ENCODE measurements at regions not wholly inside any gene's neighbourhood (a gene's known extent, or its start where the extent isn't known, plus 50 kb on each side); places are given as distances from the start of the nearest gene placed in this dataset.
A peak's percentile ranks its signal among the peaks of the same experiment; 100 is the strongest.
"Not testable (repeated sequence)": the region's sequence is repeated elsewhere in the genome, so short reads cannot be mapped to it uniquely, and the experiment has no call there.

- no peak for DNase-seq (ENCODE audit: low spot score)
Measured at GRCh38 chr19:28103921-28104320, 1109.0 kb downstream of the UQCRFS1 start.

DNA sequence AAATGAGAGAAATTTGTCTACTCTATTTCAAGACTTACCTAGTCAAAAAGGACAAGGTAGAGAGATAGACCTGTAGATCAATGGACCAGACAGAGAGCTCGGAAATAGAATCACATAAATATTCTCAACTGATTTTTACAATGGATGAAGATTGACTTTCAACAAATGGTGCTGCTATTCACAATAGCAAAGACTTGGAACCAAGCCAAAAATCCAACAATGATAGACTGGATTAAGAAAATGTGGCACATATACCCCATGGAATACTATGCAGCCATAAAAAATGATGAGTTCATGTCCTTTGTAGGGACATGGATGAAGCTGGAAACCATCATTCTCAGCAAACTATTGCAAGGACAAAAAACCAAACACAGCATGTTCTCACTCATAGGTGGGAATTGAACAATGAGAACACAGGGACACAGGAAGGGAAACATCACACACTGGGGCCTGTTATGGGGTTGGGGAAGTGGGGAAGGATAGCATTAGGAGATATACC is 1128.2 kb downstream of the UQCRFS1 start:
- DNase-seq (ENCODE audit: low spot score): not testable (repeated sequence)

DNA sequence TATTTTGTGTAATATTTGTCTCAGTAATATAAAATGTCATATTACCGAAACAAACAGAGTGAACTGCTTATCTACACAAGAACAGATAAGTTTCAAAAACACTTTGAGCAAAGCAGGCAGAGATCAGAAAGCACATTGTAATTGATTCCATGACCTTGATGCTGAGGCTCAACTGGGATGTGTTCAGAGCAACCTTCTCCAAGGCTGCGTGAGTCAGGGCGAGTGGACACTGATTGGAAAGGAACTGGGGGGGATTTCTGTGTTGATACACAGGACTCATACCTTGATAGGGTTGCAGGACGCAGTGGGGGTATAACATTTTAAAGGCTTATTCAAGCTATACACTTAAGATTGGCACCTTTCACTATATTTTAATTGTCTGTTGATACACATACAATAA is 1136.3 kb downstream of the UQCRFS1 start:
- DNase-seq (ENCODE audit: low spot score): no peak

- DNase-seq (ENCODE audit: low spot score): no peak
Measured at GRCh38 chr19:28075229-28075628, 1137.7 kb downstream of the UQCRFS1 start.

GRCh38 chr19:28074773-28075172 is 1138.2 kb downstream of the UQCRFS1 start:
- no peak for DNase-seq (ENCODE audit: low spot score)

- DNase-seq (ENCODE audit: low spot score): no peak
Measured at GRCh38 chr19:28067882-28068281, 1145.1 kb downstream of the UQCRFS1 start.

- DNase-seq (ENCODE audit: low spot score): no peak
Measured at GRCh38 chr19:28066988-28067387, 1146.0 kb downstream of the UQCRFS1 start.

DNA sequence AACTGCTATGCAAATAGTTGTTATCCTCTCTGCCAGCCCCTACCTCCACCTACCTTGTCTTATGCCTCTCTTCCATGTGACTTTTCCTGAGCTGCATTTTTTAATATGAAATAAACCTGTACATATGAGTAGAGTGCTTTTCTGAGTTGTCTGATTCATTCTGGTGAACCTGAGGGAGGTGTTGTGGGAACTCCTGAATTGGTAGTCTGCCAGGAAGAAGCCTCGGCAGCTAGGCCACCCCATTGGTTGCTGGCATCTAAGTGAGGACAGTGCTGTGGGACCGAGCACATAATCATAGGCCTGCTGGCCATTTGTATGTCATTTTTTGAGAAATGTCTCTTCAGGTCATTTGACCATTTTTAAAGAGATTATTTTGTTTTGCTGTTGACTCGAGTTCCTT is 1146.8 kb downstream of the UQCRFS1 start:
- DNase-seq (ENCODE audit: low spot score): no peak

- DNase-seq (ENCODE audit: low spot score): no peak
Measured at GRCh38 chr19:28065026-28065425, 1147.9 kb downstream of the UQCRFS1 start.

GRCh38 chr19:28063702-28064101 is 1149.2 kb downstream of the UQCRFS1 start:
- no peak for DNase-seq (ENCODE audit: low spot score)

DNA sequence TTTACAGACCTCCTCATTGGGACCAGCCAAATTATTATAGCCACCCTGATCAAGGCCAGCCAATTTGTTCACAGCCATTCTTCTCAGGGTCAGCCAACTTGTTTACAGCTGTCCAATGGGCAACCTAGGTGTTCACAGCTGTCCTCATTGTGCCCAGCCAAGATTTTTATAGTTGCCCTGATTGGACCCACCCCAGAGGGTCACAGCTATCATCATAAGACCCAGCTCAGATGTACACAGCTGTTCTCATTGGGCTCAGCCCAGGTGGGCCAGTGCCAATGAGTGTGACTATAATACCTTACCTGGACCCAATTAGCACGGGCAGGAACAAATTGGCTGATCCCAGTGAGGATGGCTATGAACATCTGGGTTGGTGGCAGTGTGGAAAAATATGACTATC is 1151.8 kb downstream of the UQCRFS1 start:
- DNase-seq (ENCODE audit: low spot score): no peak

GRCh38 chr19:28057026-28057425 is 1155.9 kb downstream of the UQCRFS1 start:
- not testable (repeated sequence) for DNase-seq (ENCODE audit: low spot score)

DNA sequence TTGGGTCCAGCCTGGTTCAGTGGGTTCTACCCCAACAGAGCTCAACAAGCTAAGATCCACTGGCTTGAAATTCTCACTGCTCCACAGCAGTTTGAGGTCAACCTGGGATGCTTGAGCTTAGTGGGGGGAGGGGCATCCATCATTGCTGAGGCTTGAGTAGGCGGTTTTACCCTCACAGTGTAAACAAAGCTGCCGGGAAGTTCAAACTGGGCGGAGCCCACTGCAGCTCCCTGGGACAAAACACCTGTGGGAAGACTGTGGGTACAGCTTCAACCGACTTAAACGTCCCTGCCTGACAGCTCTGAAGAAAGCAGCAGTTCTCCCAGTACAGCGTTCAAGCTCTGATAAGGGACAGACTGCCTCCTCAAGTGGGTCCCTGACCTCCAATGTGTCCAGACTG is 1161.9 kb downstream of the UQCRFS1 start:
- DNase-seq (ENCODE audit: low spot score): no peak

DNA sequence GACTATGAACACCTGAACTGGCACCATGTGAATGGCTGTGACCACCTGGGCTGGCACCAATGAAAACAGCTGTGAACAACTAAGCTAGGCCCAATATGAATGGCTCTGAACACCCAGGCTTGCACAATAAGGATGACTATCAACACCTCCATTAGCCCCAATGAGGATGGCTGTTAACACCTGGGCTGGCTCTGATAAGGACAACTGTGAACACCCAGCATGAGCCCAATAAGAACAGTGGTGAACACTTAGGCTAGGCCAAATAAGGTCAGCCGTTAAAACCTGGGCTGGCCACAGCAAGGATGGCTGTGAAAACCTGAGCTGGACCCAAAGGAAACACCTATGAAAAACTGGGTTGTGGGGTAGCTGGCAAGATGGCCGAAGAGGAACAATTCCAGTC is 1163.1 kb downstream of the UQCRFS1 start:
- DNase-seq (ENCODE audit: low spot score): no peak

- DNase-seq (ENCODE audit: low spot score): no peak
Measured at GRCh38 chr19:28046932-28047331, 1166.0 kb downstream of the UQCRFS1 start.

- no peak for DNase-seq (ENCODE audit: low spot score)
Measured at GRCh38 chr19:28045621-28046020, 1167.3 kb downstream of the UQCRFS1 start.

DNA sequence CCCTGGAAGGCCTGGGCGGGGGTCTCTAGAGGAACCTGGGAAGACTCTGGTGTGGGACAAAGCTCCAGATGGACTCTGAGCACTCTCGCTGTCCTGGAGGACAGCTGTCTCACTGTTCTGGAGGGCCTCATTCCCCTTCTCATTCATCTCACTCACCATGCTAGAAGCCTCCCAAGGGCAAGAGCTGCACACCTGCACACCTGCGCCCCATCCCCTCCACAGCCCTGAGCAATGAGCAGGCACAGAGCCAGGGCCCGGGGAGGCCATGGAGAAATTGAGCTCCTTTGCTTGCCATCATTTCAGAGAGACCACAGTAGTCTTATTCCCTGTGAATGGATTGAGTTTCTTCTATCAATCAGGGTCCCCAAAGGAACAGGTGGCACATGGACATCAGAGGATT is 1168.5 kb downstream of the UQCRFS1 start:
- DNase-seq (ENCODE audit: low spot score): no peak

DNA sequence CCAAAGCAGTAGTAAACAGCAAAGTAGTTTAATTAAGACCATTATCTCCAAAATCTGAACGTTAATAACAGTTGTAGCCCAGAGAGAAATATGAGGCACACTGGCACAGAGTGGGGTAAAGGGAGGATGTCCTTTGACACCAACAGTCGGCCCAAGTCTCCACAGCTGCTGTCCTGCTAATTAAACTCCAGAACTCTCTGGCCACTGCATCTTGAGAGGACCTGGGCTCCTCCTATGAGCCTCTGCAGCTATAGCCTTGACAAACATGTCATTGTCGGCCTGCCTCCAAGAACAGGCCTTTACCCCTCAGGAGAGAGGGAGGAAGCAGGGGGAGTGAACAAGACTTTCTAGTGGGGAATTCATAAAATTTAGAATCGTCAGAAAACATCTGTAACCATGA is 1170.4 kb downstream of the UQCRFS1 start:
- no peak for DNase-seq (ENCODE audit: low spot score)

GRCh38 chr19:28039677-28040381 is 1173.1 kb downstream of the UQCRFS1 start:
- peak; percentile 32 for DNase-seq (ENCODE audit: low spot score)

GRCh38 chr19:28037186-28037585 is 1175.8 kb downstream of the UQCRFS1 start:
- no peak for DNase-seq (ENCODE audit: low spot score)

- no peak for DNase-seq (ENCODE audit: low spot score)
Measured at GRCh38 chr19:28036486-28036885, 1176.5 kb downstream of the UQCRFS1 start.

- DNase-seq (ENCODE audit: low spot score): no peak
Measured at GRCh38 chr19:28034936-28035335, 1178.0 kb downstream of the UQCRFS1 start.

DNA sequence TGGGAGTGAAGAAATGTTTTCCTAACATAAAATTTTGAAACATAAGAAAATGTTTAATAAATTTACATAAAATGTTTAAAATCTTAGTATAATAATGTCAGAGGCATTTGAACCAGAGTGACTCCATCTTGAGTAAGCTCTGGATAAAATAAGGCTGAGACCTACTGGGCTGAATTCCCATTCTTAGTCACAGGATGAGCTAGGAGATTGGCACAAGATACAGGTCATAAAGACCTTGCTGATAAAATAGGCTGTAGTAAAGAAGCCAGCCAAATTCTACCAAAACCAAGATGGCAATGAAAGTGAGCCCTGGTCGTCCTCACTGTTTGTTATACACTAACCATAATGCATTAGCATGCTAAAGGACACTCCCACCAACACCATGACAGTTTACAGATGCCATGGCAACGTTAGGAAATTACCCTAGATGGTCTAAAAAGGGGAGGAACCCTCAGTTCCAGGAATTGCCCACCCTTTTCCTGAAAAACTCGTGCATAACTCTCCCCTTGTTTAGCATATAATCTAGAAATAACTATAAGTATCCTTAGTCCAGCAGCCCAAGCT is 1184.0 kb downstream of the UQCRFS1 start:
- DNase-seq (ENCODE audit: low spot score): no peak

Measured in HT-29 (cell line).